Upper lobe of right lung (tissue), 1 donor: ENCODE measurements at regions not wholly inside any gene's neighbourhood (a gene's known extent, or its start where the extent isn't known, plus 50 kb on each side); places are given as distances from the start of the nearest gene placed in this dataset.

Source experiments
- ATAC-seq: fragments of 200-7000 bp; cut with Tn5 transposase; one replicate; pipeline ENCODE4 v1.9.1; 2020; ENCODE audit warnings: mild to moderate bottlenecking, moderate library complexity
- DNase-seq: peaks from one replicate; pipeline ENCODE4 v3.0.0-alpha.2; 2020
- H3K27ac ChIP-seq: fragments of 200-600 bp; one replicate; pipeline ENCODE4 v1.8.0; 2022
- H3K27me3 ChIP-seq: fragments of 200-600 bp; one replicate; pipeline ENCODE4 v1.8.0; 2022; ENCODE audit warnings: mild to moderate bottlenecking
- H3K36me3 ChIP-seq: fragments of 200-600 bp; one replicate; pipeline ENCODE4 v1.8.0; 2022
- H3K4me1 ChIP-seq: fragments of 200-600 bp; one replicate; pipeline ENCODE4 v1.8.0; 2022
- H3K4me3 ChIP-seq: fragments of 200-600 bp; one replicate; pipeline ENCODE4 v1.8.0; 2022; ENCODE audit warnings: mild to moderate bottlenecking
- H3K9me3 ChIP-seq: fragments of 200-600 bp; one replicate; pipeline ENCODE4 v1.8.0; 2022
- CTCF ChIP-seq: fragments of 200-600 bp; IDR thresholded peaks from one replicate; pipeline ENCODE4 v1.8.0; 2022; ENCODE audit warnings: antibody characterized with exemption
- intact Hi-C: fragments of 100-400 bp; cut with DNase I; formaldehyde crosslinking; loops from one replicate; pipeline ENCODE4 v1.11.0; 2022
- donor health status: DM: no; HTN: yes; CAD: no; lungs with severe emphysema.

GRCh38 chrX:9317176-9317575 is 147.7 kb upstream of the TBL1X start:
- intact Hi-C loops = no loop called here
- no peaks in the 10 kb centered on the region for H3K4me1 ChIP-seq
- no peaks in the 10 kb centered on the region for H3K9me3 ChIP-seq
- no peak for TF ChIP-seq CTCF
- H3K27ac ChIP-seq = no peak overlapping the region
- no peak overlapping the region for H3K4me3 ChIP-seq
- ATAC-seq (peak; percentile 64), DNase-seq (peak; percentile 59)
- no peaks in the 10 kb centered on the region for H3K36me3 ChIP-seq
- no peaks in the 10 kb centered on the region for H3K27me3 ChIP-seq

GRCh38 chrX:9318213-9318612 is 146.6 kb upstream of the TBL1X start:
- DNase-seq = no peak
- Histone ChIP-seq H3K36me3 (no peaks in the 10 kb centered on the region), H3K27me3 (no peaks in the 10 kb centered on the region), H3K4me1 (no peaks in the 10 kb centered on the region), H3K9me3 (no peaks in the 10 kb centered on the region), H3K4me3 (no peak overlapping the region), H3K27ac (no peak overlapping the region)
- TF ChIP-seq CTCF = no peak
- intact Hi-C loops = no loop called here
- no peak for ATAC-seq

- H3K4me3 ChIP-seq = no peak overlapping the region
- DNase-seq (no peak), ATAC-seq (no peak)
- no peaks in the 10 kb centered on the region for H3K36me3 ChIP-seq
- TF ChIP-seq CTCF = no peak
- H3K4me1 ChIP-seq = no peaks in the 10 kb centered on the region
- H3K27me3 ChIP-seq = no peaks in the 10 kb centered on the region
- intact Hi-C loops = no loop called here
- H3K9me3 ChIP-seq = no peaks in the 10 kb centered on the region
- H3K27ac ChIP-seq = no peak overlapping the region
Measured at GRCh38 chrX:9318766-9319165, 146.1 kb upstream of the TBL1X start.

DNA sequence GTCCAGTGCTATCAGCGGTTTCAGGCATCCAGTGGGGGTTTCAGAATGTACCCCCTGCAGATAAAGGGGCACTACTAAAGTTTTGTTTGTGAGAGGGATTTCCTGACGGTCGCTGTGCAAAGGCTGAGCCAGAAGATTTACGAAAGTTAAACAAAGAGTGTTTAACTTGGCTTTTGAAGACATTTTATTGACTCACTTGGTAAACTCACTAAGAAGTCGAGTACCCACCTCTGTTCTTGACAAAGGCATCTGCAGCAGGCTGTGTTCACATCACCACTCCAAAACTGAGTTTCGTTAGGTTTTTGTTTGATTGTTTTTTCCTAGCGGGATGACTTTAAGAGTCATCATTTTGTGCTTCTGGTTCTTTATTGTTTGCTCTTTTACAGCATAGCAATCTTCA is 143.9 kb upstream of the TBL1X start:
- no peaks in the 10 kb centered on the region for H3K36me3 ChIP-seq
- ATAC-seq = peak; percentile 73
- no peaks in the 10 kb centered on the region for H3K27me3 ChIP-seq
- H3K27ac ChIP-seq = no peak overlapping the region
- H3K4me1 ChIP-seq = no peaks in the 10 kb centered on the region
- H3K4me3 ChIP-seq = no peak overlapping the region
- intact Hi-C loops = no loop called here
- DNase-seq = no peak
- no peak for TF ChIP-seq CTCF
- H3K9me3 ChIP-seq = no peaks in the 10 kb centered on the region

DNA sequence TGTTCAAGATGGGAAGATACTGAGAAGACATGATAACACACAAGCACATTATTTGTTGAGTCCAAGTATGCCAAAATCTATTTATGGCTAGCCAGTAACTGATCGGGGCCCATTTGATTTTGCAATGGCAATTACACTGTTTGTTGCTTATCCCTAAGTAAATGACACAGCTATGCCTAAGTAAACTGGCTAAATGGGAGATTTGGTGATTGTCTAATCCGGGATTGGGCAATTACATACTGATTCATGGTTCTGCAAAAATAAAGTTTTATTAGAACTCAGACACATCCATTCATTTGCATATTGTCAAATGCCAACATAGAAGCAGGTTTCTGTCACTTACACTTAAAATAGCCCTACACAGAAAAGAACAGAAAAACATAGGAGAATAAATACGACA is 140.2 kb upstream of the TBL1X start:
- H3K27ac ChIP-seq = no peak overlapping the region
- H3K27me3 ChIP-seq = no peaks in the 10 kb centered on the region
- TF ChIP-seq CTCF = no peak
- no peaks in the 10 kb centered on the region for H3K36me3 ChIP-seq
- no peaks in the 10 kb centered on the region for H3K4me1 ChIP-seq
- ATAC-seq (no peak), DNase-seq (no peak)
- intact Hi-C loops = no loop called here
- H3K4me3 ChIP-seq = no peak overlapping the region
- H3K9me3 ChIP-seq = no peaks in the 10 kb centered on the region

DNA sequence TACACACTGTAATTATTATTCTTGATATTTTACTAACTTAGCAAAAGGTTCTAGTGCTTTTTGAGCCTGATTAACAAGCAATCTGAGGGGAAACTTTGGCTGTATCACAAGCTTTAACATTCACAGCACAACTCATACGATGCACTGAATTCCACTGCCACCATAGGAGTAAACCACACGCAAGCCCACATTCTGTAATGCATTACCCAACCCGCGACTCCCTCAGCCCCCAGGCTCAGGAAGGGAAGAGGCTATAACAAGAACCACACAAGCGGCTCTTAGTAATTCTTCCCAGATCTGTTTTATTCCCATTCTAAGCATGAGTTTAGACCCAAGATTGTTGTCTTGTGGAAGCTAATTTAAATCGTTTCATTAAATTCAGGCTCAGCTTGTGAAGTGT is 138.5 kb upstream of the TBL1X start:
- intact Hi-C loops = no loop called here
- Histone ChIP-seq H3K9me3 (no peaks in the 10 kb centered on the region), H3K36me3 (no peaks in the 10 kb centered on the region), H3K4me1 (no peaks in the 10 kb centered on the region), H3K27ac (no peak overlapping the region), H3K27me3 (no peaks in the 10 kb centered on the region), H3K4me3 (no peak overlapping the region)
- ATAC-seq = no peak
- TF ChIP-seq CTCF = no peak
- no peak for DNase-seq
